SK-N-SH (cell line): ENCODE measurements at regions not wholly inside any gene's neighbourhood (a gene's known extent, or its start where the extent isn't known, plus 50 kb on each side); places are given as distances from the start of the nearest gene placed in this dataset.

Experiments used
- CTCF ChIA-PET: fragments of 300-600, 350-600 bp; formaldehyde crosslinking; extraction: SDS; loops from one replicate; lab custom pipeline; 2021; lab: Yijun Ruan, JAX
- POLR2A ChIA-PET: fragments of 350-600 bp; sonication (Branson Sonifier 250); formaldehyde crosslinking; extraction: SDS; loops from one replicate; lab custom pipeline; 2020; ENCODE audit warnings: antibody characterized with exemption, inconsistent platforms; lab: Yijun Ruan, JAX
- DNase-seq: peaks from one replicate; pipeline ENCODE4 v3.0.0; 2012
- H2AFZ ChIP-seq: fragments of 200-600 bp; sonication (generic); 2 replicates; pipeline ENCODE4 v1.8.1; 2016; ENCODE audit warnings: antibody characterized with exemption, mild to moderate bottlenecking, low read depth
- H3F3A ChIP-seq: fragments of 200-600 bp; sonication (generic); replicated peaks from 2 replicates; pipeline ENCODE3; 2016; ENCODE audit warnings: antibody characterized with exemption, mild to moderate bottlenecking; ENCODE audit not compliant: insufficient read depth
- H3K27ac ChIP-seq, 2 experiments: fragments of 200-500 bp in 1 of 2; fragments of 200-600 bp in 1 of 2; sonication (Bioruptor generic) in 1 of 2; sonication (generic), shearing (Covaris generic) in 1 of 2; 2 replicates each; pipeline versions ENCODE4 v1.5.1 to v1.6.1; 2014 to 2016; ENCODE audit warnings: low read depth in 2 of 2, inconsistent platforms in 1 of 2, low read length in 1 of 2, mild to moderate bottlenecking in 1 of 2, mixed read lengths in 1 of 2
- H3K27me3 ChIP-seq: fragments of 200-600 bp; sonication (generic), shearing (Covaris generic); 2 replicates; pipeline ENCODE4 v1.6.1; 2016; ENCODE audit warnings: mixed run types; ENCODE audit not compliant: insufficient read depth
- H3K36me3 ChIP-seq, 2 experiments: fragments of 200-500 bp in 1 of 2; fragments of 200-600 bp in 1 of 2; sonication (Bioruptor generic) in 1 of 2; sonication (generic) in 1 of 2; replicated peaks in 1 of 2; 2 replicates each; pipeline versions ENCODE3 to v1.5.1; 2014 to 2016; ENCODE audit warnings: low read length in 1 of 2, mild to moderate bottlenecking in 1 of 2; ENCODE audit not compliant: insufficient read depth in 2 of 2, control insufficient read depth in 1 of 2
- H3K4me1 ChIP-seq, 2 experiments: fragments of 200-500 bp in 1 of 2; fragments of 200-600 bp in 1 of 2; sonication (Bioruptor generic) in 1 of 2; sonication (generic), shearing (Covaris generic) in 1 of 2; 2 replicates each; pipeline versions ENCODE4 v1.5.1 to v1.6.1; 2014 to 2016; ENCODE audit warnings: low read depth in 1 of 2, low read length in 1 of 2, mixed run types in 1 of 2; ENCODE audit not compliant: insufficient read depth in 2 of 2, control insufficient read depth in 1 of 2
- H3K4me2 ChIP-seq: fragments of 200-600 bp; sonication (generic), shearing (Covaris generic); 2 replicates; pipeline ENCODE4 v1.6.1; 2017; ENCODE audit warnings: mixed run types
- H3K4me3 ChIP-seq, 2 experiments: fragments of 200-500 bp in 1 of 2; fragments of 200-600 bp in 1 of 2; sonication (Bioruptor generic) in 1 of 2; sonication (generic), shearing (Covaris generic) in 1 of 2; 2 replicates each; pipeline versions ENCODE4 v1.5.1 to v1.8.1; 2014 to 2016; ENCODE audit warnings: low read depth in 2 of 2, inconsistent platforms in 1 of 2, low read length in 1 of 2, mild to moderate bottlenecking in 1 of 2, mixed read lengths in 1 of 2, moderate library complexity in 1 of 2
- H3K79me2 ChIP-seq: fragments of 200-600 bp; sonication (generic); 2 replicates; pipeline ENCODE4 v1.8.1; 2017; ENCODE audit warnings: mild to moderate bottlenecking; ENCODE audit not compliant: insufficient read depth
- H3K9ac ChIP-seq: fragments of 200-600 bp; sonication (generic); 2 replicates; pipeline ENCODE4 v1.6.1; 2017; ENCODE audit warnings: mixed run types
- H3K9me2 ChIP-seq: fragments of 200-600 bp; sonication (generic); 2 replicates; pipeline ENCODE4 v1.6.1; 2017; ENCODE audit warnings: mixed run types
- H3K9me3 ChIP-seq: fragments of 200-600 bp; sonication (generic); 2 replicates; pipeline ENCODE4 v1.6.1; 2017; ENCODE audit warnings: mixed run types, mild to moderate bottlenecking, moderate library complexity
- H4K20me1 ChIP-seq: fragments of 200-600 bp; sonication (generic); 2 replicates; pipeline ENCODE4 v1.6.1; 2017; ENCODE audit warnings: mild to moderate bottlenecking, mixed run types; ENCODE audit not compliant: insufficient read depth
- EZH2phosphoT487 ChIP-seq: fragments of 200-600 bp; sonication (generic); IDR thresholded peaks from 2 replicates; pipeline ENCODE4 v1.6.1; 2017; ENCODE audit warnings: low read depth, mixed run types, mild to moderate bottlenecking, antibody characterized with exemption, moderate library complexity, borderline replicate concordance
- FOSL2 ChIP-seq: IDR thresholded peaks from 2 replicates; pipeline ENCODE4 v1.4.0; 2012; ENCODE audit warnings: low read depth, mild to moderate bottlenecking, moderate library complexity, borderline replicate concordance
- FOXM1 ChIP-seq: IDR thresholded peaks from 2 replicates; pipeline ENCODE4 v1.4.0; 2012; ENCODE audit warnings: low read depth, mild to moderate bottlenecking
- GABPA ChIP-seq: IDR thresholded peaks from 2 replicates; pipeline ENCODE4 v1.4.0; 2012; ENCODE audit warnings: low read depth, mild to moderate bottlenecking
- GATA2 ChIP-seq: sonication (generic); formaldehyde crosslinking; IDR thresholded peaks from 2 replicates; pipeline ENCODE4 v1.5.0; 2020; ENCODE audit warnings: mild to moderate bottlenecking, missing genetic modification reagents
- JUND ChIP-seq: IDR thresholded peaks from 2 replicates; pipeline ENCODE4 v1.4.0; 2012
- MAX ChIP-seq: IDR thresholded peaks from 2 replicates; pipeline ENCODE4 v1.4.0; 2012; ENCODE audit warnings: low read depth
- MXI1 ChIP-seq: IDR thresholded peaks from 2 replicates; pipeline ENCODE4 v1.6.1; 2012; ENCODE audit warnings: mild to moderate bottlenecking, low read depth, low read length, improper control_type of control experiment
- NRF1 ChIP-seq: IDR thresholded peaks from 2 replicates; pipeline ENCODE4 v1.6.1; 2012; ENCODE audit warnings: low read depth, mild to moderate bottlenecking, low read length
- POLR2AphosphoS5 ChIP-seq: IDR thresholded peaks from 2 replicates; pipeline ENCODE4 v1.6.1; 2012; ENCODE audit warnings: low read depth, low read length
- RAD21 ChIP-seq: IDR thresholded peaks from 2 replicates; pipeline ENCODE4 v1.6.1; 2012; ENCODE audit warnings: mild to moderate bottlenecking, low read length
- REST ChIP-seq: IDR thresholded peaks from 2 replicates; pipeline ENCODE4 v1.6.1; 2012; ENCODE audit warnings: mild to moderate bottlenecking, low read depth, low read length, moderate library complexity
- RXRA ChIP-seq: IDR thresholded peaks from 2 replicates; pipeline ENCODE4 v1.4.0; 2012; ENCODE audit warnings: low read depth, mild to moderate bottlenecking, borderline replicate concordance
- SIN3A ChIP-seq: IDR thresholded peaks from 2 replicates; pipeline ENCODE4 v1.6.1; 2012; ENCODE audit warnings: low read depth, mild to moderate bottlenecking, low read length, moderate library complexity, borderline replicate concordance
- SMC3 ChIP-seq: IDR thresholded peaks from 2 replicates; pipeline ENCODE4 v1.6.1; 2012; ENCODE audit warnings: low read depth, low read length, improper control_type of control experiment
- TEAD4 ChIP-seq: IDR thresholded peaks from 2 replicates; pipeline ENCODE4 v1.4.0; 2012; ENCODE audit warnings: mild to moderate bottlenecking, borderline replicate concordance; ENCODE audit not compliant: insufficient read depth
- YY1 ChIP-seq: IDR thresholded peaks from 2 replicates; pipeline ENCODE4 v1.4.0; 2012; ENCODE audit warnings: low read depth, mild to moderate bottlenecking
- WGBS: methylation state at CpG from one replicate; pipeline ENCODE4 v1.1.6; 2017; ENCODE audit warnings: low lambda C conversion rate; 5-methylcytosine and 5-hydroxymethylcytosine counted together
- TF ChIP-seq, protein P1 (sequence below): IDR thresholded peaks from 2 replicates; pipeline ENCODE4 v1.4.0; 2012; ENCODE audit warnings: low read depth, borderline replicate concordance

DNA sequence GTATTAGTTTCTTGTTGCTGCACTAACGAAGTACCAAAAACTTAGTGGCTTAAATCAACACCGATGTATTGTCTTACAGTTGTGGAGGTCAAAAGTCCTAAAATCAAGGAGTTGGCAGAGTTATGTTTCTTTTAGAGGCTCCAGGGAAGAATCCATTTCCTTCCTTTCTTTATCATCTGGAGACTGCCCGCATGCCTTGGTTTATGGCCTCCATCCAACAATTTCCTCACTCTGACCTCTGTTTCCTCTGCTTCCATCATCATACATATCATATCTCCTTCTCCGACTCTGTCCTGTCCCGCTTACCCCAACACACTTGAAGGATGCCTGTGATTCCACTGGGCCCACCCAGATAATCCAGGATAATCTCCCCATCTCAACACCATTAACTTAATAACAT is 627.8 kb downstream of the KCNJ2 start:
- ChIA-PET CTCF (interaction anchor here (1.3 kb wide), 1 partner anchor 23 kb away, joined by 3 read pairs; no protein-coding TSS in a partner anchor), POLR2A (no interaction called here)
- TF ChIP-seq SIN3A: no peak
- no peak for TF ChIP-seq TEAD4
- TF ChIP-seq, protein P1, sequence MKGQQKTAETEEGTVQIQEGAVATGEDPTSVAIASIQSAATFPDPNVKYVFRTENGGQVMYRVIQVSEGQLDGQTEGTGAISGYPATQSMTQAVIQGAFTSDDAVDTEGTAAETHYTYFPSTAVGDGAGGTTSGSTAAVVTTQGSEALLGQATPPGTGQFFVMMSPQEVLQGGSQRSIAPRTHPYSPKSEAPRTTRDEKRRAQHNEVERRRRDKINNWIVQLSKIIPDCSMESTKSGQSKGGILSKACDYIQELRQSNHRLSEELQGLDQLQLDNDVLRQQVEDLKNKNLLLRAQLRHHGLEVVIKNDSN: no peak
- TF ChIP-seq POLR2AphosphoS5: no peak
- no peak for TF ChIP-seq GABPA
- TF ChIP-seq JUND: no peak
- TF ChIP-seq GATA2: no peak
- TF ChIP-seq NRF1: no peak
- TF ChIP-seq MXI1: no peak
- no peak for TF ChIP-seq SMC3
- TF ChIP-seq YY1: no peak
- Histone ChIP-seq H3K27me3 (no peaks in the 10 kb centered on the region), H3K36me3 (no peaks in the 10 kb centered on the region), H4K20me1 (no peaks in the 10 kb centered on the region), H3K4me2 (no peak overlapping the region), H2AFZ (no peak overlapping the region), H3K9ac (no peak overlapping the region), H3K9me2 (no peaks in the 10 kb centered on the region), H3K9me3 (no peaks in the 10 kb centered on the region), H3K4me1 (no peaks in the 10 kb centered on the region), H3F3A (no peaks in the 10 kb centered on the region), H3K79me2 (no peaks in the 10 kb centered on the region), H3K4me3 (no peak overlapping the region), H3K27ac (no peak overlapping the region)
- WGBS: 64% methylated on average over 5 of the region's 5 CpGs
- no peak for DNase-seq

GRCh38 chr17:70804161-70804560 is 634.8 kb downstream of the KCNJ2 start:
- Histone ChIP-seq H2AFZ (no peak overlapping the region), H3K4me1 (no peaks in the 10 kb centered on the region), H3F3A (no peaks in the 10 kb centered on the region), H3K9me2 (no peaks in the 10 kb centered on the region), H3K36me3 (no peaks in the 10 kb centered on the region), H3K4me3 (no peak overlapping the region), H3K27ac (no peak overlapping the region), H4K20me1 (no peaks in the 10 kb centered on the region), H3K79me2 (no peaks in the 10 kb centered on the region), H3K27me3 (no peaks in the 10 kb centered on the region), H3K9ac (no peak overlapping the region), H3K9me3 (no peaks in the 10 kb centered on the region), H3K4me2 (no peak overlapping the region)
- TF ChIP-seq RXRA (no peak), EZH2phosphoT487 (no peak), FOSL2 (no peak), RAD21 (no peak), MAX (no peak), FOXM1 (no peak), JUND (no peak), REST (no peak), POLR2AphosphoS5 (no peak)
- TF ChIP-seq, protein P1: no peak
- no peak for DNase-seq
- ChIA-PET CTCF (no interaction called here), POLR2A (no interaction called here)
